ENCODE measurements at regions not wholly inside any gene's neighbourhood (a gene's known extent, or its start where the extent isn't known, plus 50 kb on each side); places are given as distances from the start of the nearest gene placed in this dataset.

DNA sequence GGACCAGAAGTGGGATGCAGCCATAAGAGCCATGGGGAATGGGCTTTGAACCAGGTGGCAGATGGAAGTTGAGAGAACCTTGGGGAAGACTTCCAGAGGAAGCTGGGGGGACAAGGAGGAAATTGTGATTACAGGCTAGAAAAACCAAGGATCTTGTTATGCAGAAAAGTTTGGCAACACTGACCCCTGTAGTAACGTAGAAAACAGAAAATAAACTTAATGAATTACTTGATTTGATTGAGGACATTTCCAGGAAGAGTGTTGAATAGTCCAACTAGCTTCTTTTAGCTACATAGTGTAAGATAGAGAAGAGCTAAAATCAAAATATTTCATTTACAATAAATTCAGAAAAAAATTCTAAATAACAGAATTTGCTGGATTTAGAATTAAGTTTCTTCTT, 91.9 kb upstream of the GPC1 start:
- DNase-seq (ENCODE audit: low spot score): no peak

DNA sequence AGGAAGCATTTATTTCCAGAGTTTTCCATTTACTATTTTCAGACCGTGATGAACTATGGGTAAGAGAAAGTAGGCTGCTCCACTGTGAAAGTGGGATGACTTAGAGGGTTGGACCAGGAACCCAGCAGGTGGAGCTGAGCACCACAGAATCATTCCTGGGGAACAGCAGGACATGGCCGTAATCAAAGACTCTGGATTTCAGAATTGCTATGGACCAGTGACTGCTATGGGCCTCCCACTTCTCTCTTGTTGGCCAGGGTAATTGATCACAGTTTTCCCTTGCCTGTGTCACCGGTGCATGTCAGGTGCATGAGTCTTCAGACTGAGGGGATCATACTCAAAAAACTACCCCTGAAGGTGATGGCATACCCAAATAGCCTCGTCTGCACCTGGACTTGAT, 90.6 kb upstream of the GPC1 start:
- no peak for DNase-seq (ENCODE audit: low spot score)

DNA sequence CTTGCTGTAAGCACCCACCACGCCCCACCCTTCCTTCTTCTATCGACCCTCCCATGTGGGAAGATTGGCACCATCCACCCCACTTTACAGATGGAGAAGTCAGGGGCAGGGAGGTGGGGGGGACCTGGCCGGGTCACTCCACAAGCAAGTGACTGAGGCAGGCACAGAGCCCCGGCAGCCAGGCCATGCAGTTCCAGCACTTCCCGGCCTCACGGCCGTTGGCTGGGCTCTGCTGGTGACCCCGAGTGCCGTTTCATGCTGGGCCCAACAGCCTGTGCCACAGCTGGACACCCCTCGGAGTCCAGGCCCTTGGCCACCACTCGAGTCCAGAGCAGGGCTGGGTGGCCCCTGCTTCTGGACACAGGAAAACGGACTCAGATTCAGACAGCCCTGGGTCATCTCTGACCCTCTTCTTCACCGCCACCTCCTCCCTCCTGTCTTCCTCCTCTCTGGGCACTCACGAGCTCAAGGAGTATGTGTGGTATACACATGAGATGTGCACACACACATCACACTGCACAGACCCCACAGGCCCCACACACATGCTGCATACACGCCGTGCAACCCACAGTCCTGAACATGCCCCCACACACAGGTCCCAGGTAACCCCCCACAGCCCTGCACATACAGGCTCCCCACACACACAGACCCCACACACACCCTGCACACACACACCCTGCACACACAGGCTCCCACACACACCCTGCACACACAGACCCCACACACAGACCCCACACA, 89.3 kb upstream of the GPC1 start:
- DNase-seq (ENCODE audit: low spot score): no peak

DNA sequence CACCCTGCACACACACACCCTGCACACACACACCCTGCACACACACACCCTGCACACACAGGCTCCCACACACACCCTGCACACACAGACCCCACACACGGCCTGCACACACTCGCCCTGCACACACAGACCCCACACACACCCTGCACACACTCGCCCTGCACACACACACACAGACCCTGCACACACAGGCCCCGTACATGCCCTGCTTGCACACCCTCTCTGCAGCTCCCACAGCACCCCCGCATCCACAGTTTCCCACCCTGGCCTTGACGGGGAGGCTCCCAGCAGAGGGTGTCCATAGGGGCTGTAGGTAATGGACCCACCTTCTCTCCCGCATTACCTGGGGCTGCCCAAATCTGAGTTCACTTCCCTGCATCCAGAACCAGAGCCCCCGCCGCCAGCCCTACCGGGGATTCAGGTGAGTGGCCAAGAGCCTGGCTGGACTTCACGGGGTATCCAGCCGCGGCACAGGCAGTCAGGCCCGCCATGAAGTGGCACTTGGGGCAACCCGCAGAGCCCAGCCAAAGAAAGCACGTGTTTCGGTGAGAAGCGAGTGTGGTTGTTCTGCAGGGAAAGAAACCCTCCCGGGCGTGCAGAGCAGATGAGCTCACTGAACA, 88.6 kb upstream of the GPC1 start:
- DNase-seq (ENCODE audit: low spot score): no peak

DNA sequence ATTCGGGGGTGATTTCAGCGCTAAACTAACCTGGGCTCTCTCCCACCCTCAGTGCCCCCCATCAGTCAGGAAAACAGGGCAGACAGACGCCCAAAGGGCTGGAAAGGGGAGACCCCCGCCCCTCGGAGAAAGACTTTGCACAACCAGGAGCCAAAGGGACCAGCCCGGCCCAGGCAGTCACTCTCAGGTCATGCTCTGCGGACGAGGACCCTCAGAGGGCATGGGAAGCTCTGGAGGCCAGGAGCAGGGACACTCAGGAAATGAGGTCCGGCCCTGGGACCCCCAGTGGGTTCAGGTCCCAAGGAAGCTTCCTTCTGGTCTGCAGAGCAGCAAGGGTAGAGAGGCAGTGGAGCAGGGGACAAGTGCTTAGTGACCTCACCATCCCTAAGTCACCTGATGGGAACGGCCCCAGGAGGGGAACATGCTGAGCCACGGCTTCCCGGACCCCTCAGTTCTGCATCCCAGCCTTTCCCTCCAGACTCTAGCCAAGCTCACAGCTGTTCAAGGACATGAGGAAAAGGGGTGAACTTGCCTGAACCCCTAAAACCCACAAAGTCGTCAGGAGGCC, 88.0 kb upstream of the GPC1 start:
- no peak for DNase-seq (ENCODE audit: low spot score)

DNA sequence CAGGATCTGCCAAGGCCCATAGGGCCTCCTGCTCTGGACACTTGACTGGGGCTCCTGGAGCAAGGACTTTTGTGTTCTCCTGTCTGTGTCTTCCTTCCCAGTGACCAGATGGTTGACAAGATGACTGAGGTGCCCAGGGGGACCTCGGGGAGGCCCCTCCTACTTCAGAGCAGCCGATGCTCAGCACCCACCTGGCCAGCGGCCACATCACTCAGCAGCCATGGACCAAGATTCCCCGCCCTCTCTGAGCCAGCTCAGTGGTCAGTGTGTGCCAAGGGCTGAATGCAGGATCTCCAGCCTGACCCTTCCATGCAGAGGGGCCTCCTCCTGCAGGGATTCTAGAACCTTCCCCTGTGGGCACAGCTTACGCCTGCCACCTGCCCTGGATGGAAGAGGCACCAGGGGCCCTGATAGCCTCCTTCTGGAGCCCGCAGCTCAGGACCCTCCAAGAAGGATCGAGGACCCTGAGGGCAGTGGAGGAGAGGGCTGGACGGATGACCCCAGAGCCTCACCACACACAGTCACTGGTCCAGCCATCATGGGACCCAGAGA, 87.4 kb upstream of the GPC1 start:
- no peak for DNase-seq (ENCODE audit: low spot score)

DNA sequence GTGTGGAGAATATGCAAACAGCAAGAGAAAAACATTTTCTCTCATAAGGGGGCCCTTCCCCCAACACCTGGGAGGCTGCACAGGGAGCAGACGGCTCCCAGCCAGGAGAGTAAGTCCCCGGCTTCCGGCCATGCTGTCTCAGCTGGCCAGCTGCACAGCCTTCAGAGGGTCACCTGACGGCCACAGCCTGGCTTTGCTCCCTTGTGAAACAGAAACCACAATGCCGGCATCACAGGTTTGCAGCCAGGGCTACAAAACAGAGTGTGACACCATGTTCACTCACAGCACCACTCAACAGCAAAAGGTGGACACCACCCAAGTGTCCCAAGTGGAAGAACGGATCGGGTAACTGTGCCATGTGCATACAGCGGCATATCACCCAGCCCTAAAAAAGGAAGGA, 86.9 kb upstream of the GPC1 start:
- no peak for DNase-seq (ENCODE audit: low spot score)

DNA sequence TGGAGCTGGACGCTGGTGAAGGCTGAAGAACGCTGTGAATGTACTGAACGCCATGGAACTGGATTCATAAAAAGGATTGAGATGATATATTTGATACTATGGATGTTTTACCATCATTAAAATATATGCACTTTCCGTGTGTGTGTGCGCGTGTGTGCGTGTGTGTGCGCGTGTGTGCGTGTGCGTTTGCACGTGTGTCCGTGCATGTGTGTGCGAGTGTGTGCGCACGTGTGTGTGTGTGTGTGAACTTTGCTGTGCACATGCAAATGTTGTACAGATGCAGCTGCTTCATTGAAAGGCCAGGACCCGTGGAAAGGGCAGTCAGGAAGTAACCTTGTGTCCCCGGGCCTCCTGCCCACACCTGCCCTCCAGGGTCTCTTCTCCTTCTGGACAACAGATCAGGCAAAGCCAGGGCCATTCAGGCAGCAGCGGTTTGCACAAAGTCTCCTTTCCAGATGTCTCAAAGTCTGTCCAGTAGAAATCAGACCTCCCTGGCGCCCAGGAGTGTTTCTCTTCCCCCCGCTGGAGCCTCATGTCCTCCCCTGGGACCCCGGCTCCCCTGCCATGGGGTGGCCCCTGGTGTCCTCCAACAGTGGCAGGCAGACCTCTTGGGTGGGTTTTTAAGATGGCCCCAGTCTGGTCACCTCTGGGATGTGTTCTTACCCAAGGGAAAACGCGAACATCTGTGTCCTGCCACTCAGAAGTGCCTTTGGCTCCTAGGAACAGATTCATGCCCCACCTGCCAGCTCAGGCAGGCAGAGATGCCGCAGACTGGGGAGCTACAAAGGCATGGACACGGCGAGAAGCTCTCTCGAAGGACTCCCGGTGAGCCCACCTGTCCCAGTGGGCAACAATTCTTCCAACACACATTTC, 86.1 kb upstream of the GPC1 start:
- DNase-seq (ENCODE audit: low spot score): no peak

DNA sequence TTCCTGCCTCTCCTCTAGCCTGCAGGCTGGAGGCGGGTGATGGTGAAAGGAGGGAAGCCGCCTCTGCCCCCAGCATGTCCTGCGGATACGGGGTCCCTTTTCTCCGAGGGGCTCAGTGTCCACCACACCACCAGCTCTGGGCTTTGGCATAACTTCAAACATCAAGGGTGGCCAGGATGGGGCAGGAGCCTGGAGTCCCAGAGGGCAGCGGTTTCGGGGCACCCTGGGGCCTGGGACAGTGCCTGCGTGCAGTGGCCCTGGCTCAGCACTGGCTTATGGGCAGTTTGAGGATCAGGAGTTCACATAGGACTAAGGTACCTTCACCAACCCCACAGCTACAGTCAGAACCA, 85.5 kb upstream of the GPC1 start:
- no peak for DNase-seq (ENCODE audit: low spot score)

DNA sequence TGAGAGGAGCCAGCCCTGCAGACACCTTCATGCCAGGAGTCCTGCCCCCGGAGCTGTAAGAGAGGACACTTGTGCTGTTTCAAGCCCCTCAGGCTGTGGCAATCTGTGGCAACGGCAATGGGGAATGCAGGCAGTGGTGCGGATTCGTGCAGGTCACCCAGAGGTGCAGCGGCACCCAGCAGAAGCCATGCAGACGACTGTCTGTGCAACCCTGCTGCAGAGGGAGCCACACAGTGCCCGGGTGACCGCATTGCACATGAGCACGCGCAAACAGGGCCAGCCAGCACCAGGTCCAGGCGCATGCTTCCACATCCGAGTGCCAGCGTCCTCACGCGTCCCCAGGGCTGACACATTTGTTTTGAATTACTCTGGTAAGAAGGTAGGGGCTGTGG, 84.8 kb upstream of the GPC1 start:
- no peak for DNase-seq (ENCODE audit: low spot score)

DNA sequence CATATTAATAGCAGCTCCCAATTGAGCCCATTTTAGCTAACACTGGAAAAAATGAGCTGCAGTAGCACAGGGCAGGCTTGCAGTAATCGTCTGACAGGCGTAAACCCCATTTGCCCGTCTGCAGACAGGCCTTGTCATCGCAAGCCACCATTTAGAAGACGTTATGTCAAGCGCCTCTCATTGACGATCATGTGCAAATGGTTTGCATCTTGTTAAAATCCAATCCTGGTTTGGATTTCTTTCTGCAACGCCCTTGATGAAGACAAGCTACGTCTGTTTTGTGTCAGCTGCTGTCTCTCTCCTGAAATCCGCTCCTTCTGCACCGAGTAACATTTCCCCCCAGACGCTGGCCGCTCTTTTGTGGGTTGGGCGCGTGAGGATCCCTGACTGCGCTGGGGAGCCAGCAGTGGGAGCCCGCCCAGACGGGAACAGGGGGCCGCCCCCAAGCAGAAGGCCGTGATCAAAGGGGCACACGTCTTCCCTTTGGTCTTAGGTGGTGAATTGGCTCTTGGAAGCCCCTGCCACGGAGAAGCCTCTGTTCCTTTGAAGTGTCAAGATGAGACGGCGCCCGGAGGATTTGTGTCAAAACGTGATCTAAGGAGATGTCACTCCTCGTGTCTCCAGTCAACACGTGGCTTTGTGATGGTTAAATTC, 84.2 kb upstream of the GPC1 start:
- no peak for DNase-seq (ENCODE audit: low spot score)

DNA sequence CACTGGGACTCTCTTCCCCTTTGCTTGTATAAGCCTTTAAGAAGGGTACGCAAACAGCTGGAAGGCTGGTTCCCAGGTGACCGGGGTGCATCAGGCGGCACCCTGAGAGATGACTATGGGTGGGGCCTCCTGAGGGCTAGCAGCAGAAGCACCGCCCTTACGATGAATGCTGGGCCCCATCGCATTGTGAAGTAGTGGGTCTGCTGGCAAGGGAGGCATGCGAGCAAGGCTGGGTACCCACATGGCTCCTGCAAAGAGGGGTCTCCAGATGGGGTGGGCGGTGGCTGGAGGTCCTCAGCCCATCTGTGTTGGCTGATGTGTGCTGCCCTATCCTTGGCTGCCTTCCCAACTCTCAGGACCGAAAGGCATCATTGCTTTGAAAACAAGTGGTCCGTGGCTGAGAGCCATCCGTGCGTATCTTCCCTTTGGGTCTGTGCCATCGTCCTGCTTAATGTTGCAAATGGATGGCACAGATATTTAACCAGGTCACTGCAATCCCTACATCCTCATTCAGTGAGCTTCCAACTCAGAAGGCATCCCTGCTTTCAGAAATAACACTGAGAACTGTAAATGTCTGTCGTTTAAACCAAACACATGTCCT, 83.5 kb upstream of the GPC1 start:
- DNase-seq (ENCODE audit: low spot score): no peak

DNA sequence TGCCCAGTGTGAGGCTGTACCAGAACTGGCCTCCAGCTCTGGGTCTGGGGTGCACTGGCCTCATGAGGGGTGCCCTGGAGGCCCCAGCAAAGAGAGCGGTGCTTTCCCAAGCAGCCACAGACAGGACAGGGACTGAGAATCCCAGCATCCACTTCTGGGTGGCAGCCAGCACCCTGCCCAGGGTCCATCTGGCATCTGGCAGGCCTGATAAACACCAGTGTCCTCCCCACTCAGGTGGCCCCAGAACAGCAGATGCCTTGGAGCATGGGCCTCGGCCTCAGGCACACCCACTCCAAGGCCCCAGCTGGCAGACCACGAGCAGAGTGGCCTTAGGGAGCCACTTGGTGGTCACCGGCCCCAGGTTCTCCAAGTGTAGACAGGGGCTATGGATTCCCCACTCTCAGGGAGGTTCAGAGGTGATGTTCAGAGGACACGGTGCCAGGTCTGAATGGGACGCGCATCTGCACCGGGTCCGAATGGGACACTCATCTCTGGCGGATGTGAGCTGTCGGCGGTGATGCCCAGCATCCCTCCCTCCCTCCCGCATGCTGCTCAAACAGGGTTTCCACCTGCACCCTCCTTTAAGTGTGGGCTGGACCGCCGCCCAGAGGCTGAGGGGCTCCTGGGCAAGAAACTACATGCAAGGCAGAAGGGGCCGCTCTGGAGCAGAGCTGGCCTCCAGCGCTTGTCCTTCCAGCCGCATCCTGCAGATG, 82.2 kb upstream of the GPC1 start:
- DNase-seq (ENCODE audit: low spot score): no peak

DNA sequence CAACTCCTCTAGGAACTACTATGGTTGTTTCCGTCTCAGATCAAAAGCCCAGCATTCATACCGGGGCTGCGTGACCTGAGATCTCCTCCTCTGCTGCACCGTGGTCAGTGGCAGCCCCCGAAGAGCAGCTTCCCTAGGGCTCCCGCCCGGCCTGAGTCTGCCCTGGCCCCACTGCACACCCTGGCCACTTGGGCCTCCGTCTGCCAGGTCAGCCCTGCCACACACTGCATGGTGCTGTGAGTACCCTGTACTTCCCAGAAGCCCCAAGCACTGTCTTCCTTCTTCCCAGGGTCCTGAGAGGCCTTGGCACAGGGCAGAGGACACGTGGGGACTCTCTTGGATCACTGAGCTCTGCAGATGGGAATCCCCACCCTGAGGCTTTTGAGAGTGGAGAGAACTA, 81.5 kb upstream of the GPC1 start:
- no peak for DNase-seq (ENCODE audit: low spot score)

DNA sequence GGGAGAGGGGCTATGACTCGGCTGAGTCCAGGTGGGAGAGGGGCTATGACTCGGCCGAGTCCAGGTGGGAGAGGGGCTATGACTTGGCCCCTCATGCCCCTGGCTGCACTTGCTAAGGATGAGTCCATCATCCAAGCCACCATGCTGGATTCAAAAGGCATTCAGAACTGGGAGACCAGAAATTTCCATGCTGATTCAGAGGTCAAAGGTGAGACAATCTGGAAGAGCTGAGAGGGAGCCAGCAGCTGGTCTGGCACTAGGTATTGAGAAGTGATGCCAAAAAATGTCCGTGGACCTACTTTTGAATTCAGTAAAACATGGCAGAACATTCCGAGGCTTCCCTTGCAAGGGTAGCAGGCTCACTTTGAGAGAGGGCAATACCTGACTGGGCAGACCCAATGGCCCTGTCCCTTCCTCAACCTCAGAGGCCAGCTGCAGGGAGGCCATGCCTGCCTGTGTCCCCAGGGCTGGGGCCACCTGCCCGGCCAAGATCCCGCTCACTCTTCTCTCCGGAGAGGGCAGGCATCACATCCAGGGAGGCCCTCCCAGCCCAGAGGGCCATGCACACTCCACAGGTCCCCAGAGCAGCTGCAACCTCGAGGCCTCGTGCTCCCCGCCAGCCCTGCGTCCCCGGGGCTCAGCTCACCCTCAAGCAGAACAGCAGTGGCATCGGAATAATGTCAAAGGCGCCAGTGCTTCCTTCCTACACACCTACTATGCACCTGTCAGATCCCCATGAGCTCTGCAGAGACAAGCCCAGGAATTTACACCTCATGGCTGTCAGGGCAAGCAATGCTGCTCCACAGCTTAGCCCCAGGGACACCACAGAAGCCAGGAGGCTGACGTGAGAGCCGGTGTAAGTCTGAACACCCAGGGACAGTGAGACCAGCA, 80.2 kb upstream of the GPC1 start:
- no peak for DNase-seq (ENCODE audit: low spot score)

DNA sequence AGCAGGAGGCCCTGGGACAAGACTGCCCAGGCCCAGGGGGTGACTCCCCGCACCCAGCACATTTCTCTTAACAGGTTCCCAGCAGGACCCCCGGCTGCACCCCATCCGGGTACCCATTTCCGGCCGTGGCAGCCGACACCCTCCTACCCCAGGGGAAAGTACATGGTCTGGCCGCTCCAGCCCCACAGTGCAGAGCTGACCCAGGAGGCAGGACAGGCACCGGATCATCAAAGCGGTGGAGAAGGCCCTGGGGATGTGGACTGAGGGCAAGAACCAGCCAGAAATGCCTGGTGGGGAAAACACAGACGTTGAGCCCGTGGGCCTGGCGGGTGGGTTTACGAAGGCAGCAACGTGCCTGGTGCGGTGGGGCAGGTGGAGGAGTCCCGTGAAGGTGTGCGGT, 79.5 kb upstream of the GPC1 start:
- DNase-seq (ENCODE audit: low spot score): no peak

DNA sequence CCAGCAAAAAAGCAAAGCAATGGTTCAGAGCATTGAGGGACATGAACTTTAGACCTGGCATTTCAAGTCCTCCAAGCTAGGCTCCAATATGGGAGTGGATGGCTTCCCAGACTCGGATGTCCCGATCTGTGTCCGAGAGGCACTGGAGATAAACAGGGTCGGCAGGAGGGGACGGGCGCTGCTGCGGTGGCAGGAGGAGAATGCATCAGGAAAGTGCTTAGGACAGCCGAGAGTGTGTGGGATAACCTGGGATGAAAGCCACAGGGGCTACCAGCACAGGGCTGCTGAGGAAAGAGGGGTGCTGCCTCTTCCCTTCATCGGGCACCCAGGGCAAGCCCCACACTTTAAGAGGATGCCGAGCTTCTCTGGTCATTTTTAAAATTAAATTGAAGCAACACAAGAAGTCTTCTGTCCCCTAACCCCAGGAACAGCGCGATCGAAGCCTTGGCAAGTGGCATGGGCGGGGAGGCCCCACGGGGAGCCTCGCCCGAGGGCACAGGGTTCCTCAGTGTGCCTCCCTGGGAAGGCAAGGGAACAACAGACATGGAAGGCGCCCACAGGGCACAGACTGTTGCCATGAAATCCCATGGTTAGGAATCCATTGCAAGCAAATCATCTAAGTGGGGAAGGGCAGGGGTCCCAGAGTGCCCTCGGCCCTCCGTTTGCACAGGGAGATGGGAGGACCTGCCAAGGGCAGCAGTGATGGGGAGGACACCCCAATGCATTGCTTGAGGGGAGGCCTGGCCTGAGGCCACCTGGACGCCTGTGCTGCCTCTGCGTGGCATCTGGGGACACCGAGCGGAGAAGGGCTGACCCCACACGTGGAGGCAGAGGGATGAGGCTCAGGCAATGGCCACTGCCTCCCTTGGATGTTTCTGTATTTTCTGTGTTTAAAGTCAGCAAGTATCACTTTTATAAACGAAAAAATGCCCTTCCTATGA, 78.5 kb upstream of the GPC1 start:
- DNase-seq (ENCODE audit: low spot score): no peak

DNA sequence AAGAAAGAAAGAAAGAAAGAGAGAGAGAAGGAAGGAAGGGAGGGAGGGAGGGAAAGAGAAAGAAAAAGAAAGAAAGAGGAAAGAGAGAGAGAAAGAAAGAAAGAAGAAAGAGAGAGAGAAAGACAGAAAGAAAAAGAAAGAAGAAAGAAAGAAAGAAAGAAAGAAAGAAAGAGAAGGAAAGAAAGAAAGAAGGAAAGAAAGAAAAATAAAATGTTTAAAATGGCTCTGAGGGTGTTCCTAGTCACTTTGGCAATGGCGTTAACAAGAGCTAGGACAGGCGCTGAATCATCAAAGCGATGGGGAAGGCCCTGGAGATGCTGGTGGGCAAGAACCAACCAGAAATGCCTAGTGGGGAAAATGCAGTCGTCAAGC, 77.8 kb upstream of the GPC1 start:
- no peak for DNase-seq (ENCODE audit: low spot score)

DNA sequence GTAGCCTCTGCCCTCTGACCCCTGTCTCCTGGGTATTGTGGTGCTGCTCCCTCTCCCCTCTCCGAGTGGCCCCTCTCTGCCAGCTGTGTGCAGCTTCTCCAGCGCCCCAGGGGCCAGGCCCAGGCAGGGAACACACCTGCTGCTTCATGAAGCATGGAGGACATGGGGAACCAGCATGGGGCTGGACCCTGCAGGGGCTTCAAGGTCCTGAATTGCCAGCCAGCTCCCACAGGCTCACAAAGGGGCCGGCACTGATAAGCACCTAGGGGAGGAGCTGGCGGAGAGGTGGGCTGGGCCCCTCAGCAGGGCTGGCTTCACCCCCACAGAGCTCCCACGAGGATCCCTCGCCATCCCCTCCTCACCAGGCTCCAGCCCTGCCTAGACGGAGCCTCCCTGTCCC, 77.4 kb upstream of the GPC1 start:
- no peak for DNase-seq (ENCODE audit: low spot score)
